H1 (cell line): ENCODE measurements at regions not wholly inside any gene's neighbourhood (a gene's known extent, or its start where the extent isn't known, plus 50 kb on each side); places are given as distances from the start of the nearest gene placed in this dataset.

Experiments
- CTCF ChIA-PET: fragments of 300-600 bp; sonication (Branson Sonifier 250); formaldehyde crosslinking; loops from one replicate; lab custom pipeline; 2021; ENCODE audit not compliant: partially characterized antibody; lab: Charles Lee
- POLR2A ChIA-PET: fragments of 300-600 bp; sonication (Branson Sonifier 250); formaldehyde crosslinking; loops from one replicate; lab custom pipeline; 2021; ENCODE audit warnings: inconsistent platforms; ENCODE audit not compliant: partially characterized antibody; lab: Charles Lee
- DNase-seq, 2 experiments: peaks; one replicate each; pipeline versions ENCODE4 v3.0.0 to v3.0.0-alpha.2; 2010 to 2022; ENCODE audit warnings: low spot score in 2 of 2, low read depth in 1 of 2, mixed read lengths in 1 of 2
- FAIRE-seq: peaks from 2 replicates; lab custom pipeline; 2011; peaks lifted over from hg19 to GRCh38; lab: Jason Lieb, UNC
- H2AFZ ChIP-seq: 2 replicates; pipeline ENCODE4 v1.8.1; 2012; ENCODE audit warnings: low read length, inconsistent platforms
- H2AK5ac ChIP-seq: 2 replicates; pipeline ENCODE4 v1.6.1; 2013; ENCODE audit warnings: low read depth, low read length
- H2BK120ac ChIP-seq: replicated peaks from 2 replicates; pipeline ENCODE3; 2013; ENCODE audit warnings: low read depth, low read length, inconsistent platforms
- H2BK12ac ChIP-seq: 2 replicates; pipeline ENCODE4 v1.6.1; 2013; ENCODE audit warnings: low read depth, low read length
- H2BK15ac ChIP-seq: 2 replicates; pipeline ENCODE4 v1.6.1; 2013; ENCODE audit warnings: low read length
- H2BK20ac ChIP-seq: 2 replicates; pipeline ENCODE4 v1.6.1; 2013; ENCODE audit warnings: low read length
- H2BK5ac ChIP-seq: 2 replicates; pipeline ENCODE4 v1.6.1; 2013; ENCODE audit warnings: low read depth, low read length
- H3K14ac ChIP-seq: 2 replicates; pipeline ENCODE4 v1.6.1; 2013; ENCODE audit warnings: inconsistent platforms; ENCODE audit not compliant: insufficient read length
- H3K18ac ChIP-seq: 2 replicates; pipeline ENCODE4 v1.6.1; 2013; ENCODE audit warnings: low read length; ENCODE audit errors: extremely low read depth
- H3K23ac ChIP-seq: 2 replicates; pipeline ENCODE4 v1.6.1; 2013; ENCODE audit warnings: inconsistent platforms; ENCODE audit not compliant: insufficient read length
- H3K23me2 ChIP-seq: 2 replicates; pipeline ENCODE4 v1.6.1; 2013; ENCODE audit warnings: low read depth, low read length
- H3K27ac ChIP-seq: 2 replicates; pipeline ENCODE4 v1.6.1; 2011; ENCODE audit warnings: low read depth, low read length, inconsistent platforms
- H3K27me3 ChIP-seq, 4 experiments: replicated peaks in 1 of 4; 1 replicate in 1 of 4; 2 replicates in 3 of 4; pipeline versions ENCODE4 v1.6.1 to v1.8.1; 2011 to 2013; ENCODE audit warnings: low read length in 3 of 4, mild to moderate bottlenecking in 3 of 4, inconsistent platforms in 2 of 4, mixed read lengths in 2 of 4, moderate library complexity in 1 of 4; ENCODE audit not compliant: control insufficient read depth in 3 of 4, insufficient read depth in 3 of 4; ENCODE audit errors: extremely low read depth in 1 of 4
- H3K36me3 ChIP-seq, 4 experiments: 2 replicates each; pipeline versions ENCODE4 v1.6.1 to v1.8.1; 2011 to 2013; ENCODE audit warnings: mild to moderate bottlenecking in 4 of 4, low read length in 3 of 4, moderate library complexity in 2 of 4, control low read depth in 1 of 4, inconsistent platforms in 1 of 4; ENCODE audit not compliant: insufficient read depth in 4 of 4, control insufficient read depth in 2 of 4
- H3K4ac ChIP-seq: replicated peaks from 2 replicates; pipeline ENCODE3; 2013; ENCODE audit warnings: low read length, low read depth, mixed read lengths, inconsistent platforms; ENCODE audit not compliant: insufficient read length
- H3K4me1 ChIP-seq, 4 experiments: replicated peaks in 1 of 4; 1 replicate in 1 of 4; 2 replicates in 3 of 4; pipeline versions ENCODE4 v1.6.1 to v1.8.1; 2011 to 2013; ENCODE audit warnings: low read length in 3 of 4, inconsistent platforms in 2 of 4, mixed read lengths in 1 of 4; ENCODE audit not compliant: insufficient read depth in 4 of 4, control insufficient read depth in 3 of 4
- H3K4me2 ChIP-seq, 2 experiments: 2 replicates each; pipeline versions ENCODE4 v1.6.1 to v1.8.1; 2011 to 2013; ENCODE audit warnings: low read depth in 2 of 2, low read length in 2 of 2, control low read depth in 1 of 2, inconsistent platforms in 1 of 2, mild to moderate bottlenecking in 1 of 2; ENCODE audit not compliant: insufficient read depth in 1 of 2
- H3K4me3 ChIP-seq, 4 experiments: fragments of 200-600, 300-600 bp in 1 of 4; sonication (generic), shearing (Covaris generic), sonication (Bioruptor Twin) in 1 of 4; 2 replicates each; pipeline versions ENCODE4 v1.5.1 to v1.8.1; 2011 to 2016; ENCODE audit warnings: low read length in 4 of 4, low read depth in 3 of 4, control low read depth in 2 of 4, inconsistent platforms in 2 of 4, mild to moderate bottlenecking in 2 of 4, mixed read lengths in 1 of 4, moderate library complexity in 1 of 4; ENCODE audit not compliant: insufficient read depth in 2 of 4; ENCODE audit errors: extremely low read depth in 1 of 4
- H3K56ac ChIP-seq: replicated peaks from 2 replicates; pipeline ENCODE3; 2013; ENCODE audit warnings: low read depth, mild to moderate bottlenecking, mixed read lengths, low read length, inconsistent platforms; ENCODE audit not compliant: insufficient read length
- H3K79me1 ChIP-seq: 2 replicates; pipeline ENCODE4 v1.6.1; 2013; ENCODE audit warnings: low read depth, low read length, control low read depth
- H3K79me2 ChIP-seq, 2 experiments: 2 replicates each; pipeline versions ENCODE4 v1.6.1 to v1.8.1; 2012 to 2013; ENCODE audit warnings: low read length in 2 of 2, mild to moderate bottlenecking in 2 of 2, inconsistent platforms in 1 of 2; ENCODE audit not compliant: insufficient read depth in 2 of 2, control insufficient read depth in 1 of 2
- H3K9ac ChIP-seq, 4 experiments: replicated peaks in 1 of 4; 1 replicate in 1 of 4; 2 replicates in 3 of 4; pipeline versions ENCODE4 v1.6.1 to v1.8.1; 2011 to 2013; ENCODE audit warnings: low read depth in 3 of 4, low read length in 3 of 4, control low read depth in 2 of 4, mild to moderate bottlenecking in 2 of 4, moderate library complexity in 2 of 4, inconsistent platforms in 1 of 4; ENCODE audit errors: extremely low read depth in 1 of 4
- H3K9me3 ChIP-seq, 2 experiments: 2 replicates each; pipeline versions ENCODE4 v1.6.1 to v1.8.1; 2012 to 2013; ENCODE audit warnings: mild to moderate bottlenecking in 2 of 2, moderate library complexity in 2 of 2, control low read depth in 1 of 2, inconsistent platforms in 1 of 2, low read depth in 1 of 2, low read length in 1 of 2, mixed read lengths in 1 of 2; ENCODE audit not compliant: insufficient read depth in 2 of 2
- H4K20me1 ChIP-seq, 2 experiments: replicated peaks in 1 of 2; 2 replicates each; pipeline versions ENCODE3 to v1.8.1; 2011 to 2013; ENCODE audit warnings: inconsistent platforms in 2 of 2, low read length in 2 of 2, mild to moderate bottlenecking in 1 of 2; ENCODE audit not compliant: insufficient read depth in 2 of 2, control insufficient read depth in 1 of 2
- H4K5ac ChIP-seq: 2 replicates; pipeline ENCODE4 v1.6.1; 2013; ENCODE audit warnings: low read length, low read depth, mixed read lengths, inconsistent platforms; ENCODE audit not compliant: insufficient read length
- H4K8ac ChIP-seq: 2 replicates; pipeline ENCODE4 v1.8.0; 2013; ENCODE audit warnings: mild to moderate bottlenecking, moderate library complexity, low read length, inconsistent platforms; ENCODE audit not compliant: insufficient read depth; ENCODE audit errors: extremely low read depth
- H4K91ac ChIP-seq: replicated peaks from 2 replicates; pipeline ENCODE3; 2013; ENCODE audit warnings: low read length, mixed read lengths, inconsistent platforms; ENCODE audit not compliant: insufficient read length
- BCL11A ChIP-seq, 2 experiments: IDR thresholded peaks; one replicate each; pipeline ENCODE4 v1.6.1; 2011; ENCODE audit warnings: low read depth in 2 of 2, low read length in 2 of 2, mild to moderate bottlenecking in 2 of 2
- KDM5A ChIP-seq: fragments of 200-600 bp; IDR thresholded peaks from 2 replicates; pipeline ENCODE4 v1.7.1; 2012; ENCODE audit warnings: mild to moderate bottlenecking, low read length, inconsistent platforms, mixed read lengths
- MAFK ChIP-seq: IDR thresholded peaks from 2 replicates; pipeline ENCODE4 v1.6.1; 2012; ENCODE audit warnings: low read depth, mild to moderate bottlenecking, improper control_type of control experiment, low read length
- RNF2 ChIP-seq: fragments of 200-900, 300-1000 bp; sonication (generic); IDR thresholded peaks from 2 replicates; pipeline ENCODE4 v1.7.1; 2016; ENCODE audit warnings: borderline replicate concordance, low read depth, mild to moderate bottlenecking, antibody characterized with exemption, low read length; ENCODE audit not compliant: poor library complexity, severe bottlenecking; ENCODE audit errors: missing control alignments
- SAP30 ChIP-seq: fragments of 300-600 bp; sonication (generic); IDR thresholded peaks from 2 replicates; pipeline ENCODE4 v1.7.1; 2012; ENCODE audit warnings: low read length, moderate library complexity, mild to moderate bottlenecking, inconsistent platforms; ENCODE audit not compliant: insufficient read depth, insufficient replicate concordance
- SP4 ChIP-seq: IDR thresholded peaks from 2 replicates; pipeline ENCODE4 v1.6.1; 2012; ENCODE audit warnings: low read length, inconsistent platforms
- SUZ12 ChIP-seq: fragments of 200-600 bp; sonication (generic); IDR thresholded peaks from 2 replicates; pipeline ENCODE4 v1.6.1; 2012; ENCODE audit warnings: mild to moderate bottlenecking, inconsistent platforms, low read length, moderate library complexity, mixed read lengths
- TAF1 ChIP-seq: IDR thresholded peaks from 2 replicates; pipeline ENCODE4 v1.6.1; 2011; ENCODE audit warnings: mild to moderate bottlenecking, low read depth, low read length
- TBP ChIP-seq: IDR thresholded peaks from 2 replicates; pipeline ENCODE4 v1.6.1; 2011; ENCODE audit warnings: low read depth, low read length, improper control_type of control experiment
- TEAD4 ChIP-seq: IDR thresholded peaks from 2 replicates; pipeline ENCODE4 v1.6.1; 2012; ENCODE audit warnings: low read depth, low read length, inconsistent platforms, mixed read lengths
- YY1 ChIP-seq: IDR thresholded peaks from 2 replicates; pipeline ENCODE4 v1.6.1; 2011; ENCODE audit warnings: low read depth, mild to moderate bottlenecking, low read length
- WGBS, 2 experiments: shearing (Covaris generic) in 1 of 2; methylation state at CpG; one replicate each; pipeline versions ENCODE4 v1.1.6 to v1.1.7; 2013 to 2015; ENCODE audit warnings: low lambda C conversion rate in 2 of 2, mixed read lengths in 2 of 2, inconsistent platforms in 1 of 2, low coverage in 1 of 2, missing lambda C conversion rate in 1 of 2; ENCODE audit not compliant: insufficient replicate concordance in 2 of 2, insufficient coverage in 1 of 2, insufficient read length in 1 of 2; ENCODE audit errors: extremely low coverage in 1 of 2, missing lambda C conversion rate in 1 of 2; 5-methylcytosine and 5-hydroxymethylcytosine counted together
- TF ChIP-seq, protein P1 (sequence below): IDR thresholded peaks from 2 replicates; pipeline ENCODE4 v1.6.1; 2012; ENCODE audit warnings: low read length, inconsistent platforms
- TF ChIP-seq, protein P2 (sequence below): IDR thresholded peaks from 2 replicates; pipeline ENCODE4 v1.6.1; 2011; ENCODE audit warnings: low read depth, mild to moderate bottlenecking, low read length; ENCODE audit not compliant: insufficient read depth

DNA sequence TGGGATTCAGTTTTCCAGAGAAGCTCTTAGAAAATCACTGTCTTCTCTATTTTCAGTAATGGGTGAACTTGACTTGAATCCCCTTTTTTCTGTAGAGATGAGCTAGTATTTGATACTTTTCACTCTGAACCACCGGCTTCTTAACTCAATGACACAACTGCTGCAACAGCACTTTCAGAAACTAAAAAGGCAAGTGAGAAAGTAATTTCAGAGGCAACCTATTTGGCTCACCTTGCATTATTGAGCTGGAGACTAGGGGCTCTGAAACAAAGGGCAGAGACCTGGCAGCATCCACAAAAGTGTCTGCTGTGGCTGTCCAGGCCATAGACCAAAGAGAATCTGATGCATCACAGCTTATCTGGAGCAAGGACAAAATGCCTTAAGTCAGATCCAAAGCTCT is 289.8 kb upstream of the IRAK1BP1 start:
- H4K5ac ChIP-seq, result no peak overlapping the region
- H3K36me3 ChIP-seq, result no peaks in the 10 kb centered on the region
- H3K23ac ChIP-seq, result no peak overlapping the region
- H3K79me1 ChIP-seq, result no peaks in the 10 kb centered on the region
- no peak overlapping the region for H4K91ac ChIP-seq
- no peaks in the 10 kb centered on the region for H3K27me3 ChIP-seq
- no peak overlapping the region for H2BK12ac ChIP-seq
- peaks cover 2 to 5% of the 10 kb centered on the region in 2 experiments; a peak in 1 of 4 replicates for H3K9me3 ChIP-seq
- H2AK5ac ChIP-seq, result no peak overlapping the region
- H3K14ac ChIP-seq, result no peak overlapping the region
- no peak overlapping the region for H3K4me3 ChIP-seq
- no peak overlapping the region for H2BK5ac ChIP-seq
- H3K4ac ChIP-seq, result no peak overlapping the region
- H3K9ac ChIP-seq, result no peak overlapping the region
- WGBS, 2 experiments, result 100% methylated on average over 1 of the region's 1 CpG; no CpG with 5 or more reads in 1 of the 2 experiments
- no peak overlapping the region for H2BK120ac ChIP-seq
- CTCF ChIA-PET, result no interaction called here
- no peak overlapping the region for H4K8ac ChIP-seq
- no peak overlapping the region for H2BK20ac ChIP-seq
- H3K4me1 ChIP-seq, result no peaks in the 10 kb centered on the region; a peak in 1 of 7 replicates
- no peaks in the 10 kb centered on the region for H4K20me1 ChIP-seq
- POLR2A ChIA-PET, result no interaction called here
- H3K23me2 ChIP-seq, result no peaks in the 10 kb centered on the region
- H2AFZ ChIP-seq, result no peak overlapping the region
- H3K27ac ChIP-seq, result no peak overlapping the region
- H3K56ac ChIP-seq, result no peak overlapping the region
- FAIRE-seq (no peak), DNase-seq (no peak)
- no peak overlapping the region for H2BK15ac ChIP-seq
- H3K4me2 ChIP-seq, result no peak overlapping the region
- no peak overlapping the region for H3K18ac ChIP-seq
- no peaks in the 10 kb centered on the region for H3K79me2 ChIP-seq
- TF ChIP-seq MAFK (no peak), SP4 (no peak), KDM5A (no peak), RNF2 (no peak), SAP30 (no peak), YY1 (no peak), SUZ12 (no peak), BCL11A (IDR thresholded peaks at IDR 0.05; ENCODE audit: low read depth in 2 of 2, low read length in 2 of 2) (no peak), TAF1 (no peak), TEAD4 (no peak), TBP (no peak)
- TF ChIP-seq, protein P1, sequence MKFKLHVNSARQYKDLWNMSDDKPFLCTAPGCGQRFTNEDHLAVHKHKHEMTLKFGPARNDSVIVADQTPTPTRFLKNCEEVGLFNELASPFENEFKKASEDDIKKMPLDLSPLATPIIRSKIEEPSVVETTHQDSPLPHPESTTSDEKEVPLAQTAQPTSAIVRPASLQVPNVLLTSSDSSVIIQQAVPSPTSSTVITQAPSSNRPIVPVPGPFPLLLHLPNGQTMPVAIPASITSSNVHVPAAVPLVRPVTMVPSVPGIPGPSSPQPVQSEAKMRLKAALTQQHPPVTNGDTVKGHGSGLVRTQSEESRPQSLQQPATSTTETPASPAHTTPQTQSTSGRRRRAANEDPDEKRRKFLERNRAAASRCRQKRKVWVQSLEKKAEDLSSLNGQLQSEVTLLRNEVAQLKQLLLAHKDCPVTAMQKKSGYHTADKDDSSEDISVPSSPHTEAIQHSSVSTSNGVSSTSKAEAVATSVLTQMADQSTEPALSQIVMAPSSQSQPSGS, result no peak
- TF ChIP-seq, protein P2, sequence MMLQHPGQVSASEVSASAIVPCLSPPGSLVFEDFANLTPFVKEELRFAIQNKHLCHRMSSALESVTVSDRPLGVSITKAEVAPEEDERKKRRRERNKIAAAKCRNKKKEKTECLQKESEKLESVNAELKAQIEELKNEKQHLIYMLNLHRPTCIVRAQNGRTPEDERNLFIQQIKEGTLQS, result no peak
